Thyroid gland (tissue), 4 donors: ENCODE measurements at regions not wholly inside any gene's neighbourhood (a gene's known extent, or its start where the extent isn't known, plus 50 kb on each side); places are given as distances from the start of the nearest gene placed in this dataset.

Source experiments
- CTCF ChIP-seq, 6 experiments: fragments of 200-600 bp in 3 of 6; fragments of 450-650 bp in 3 of 6; sonication (generic) in 3 of 6; IDR thresholded peaks; one replicate each; pipeline ENCODE4 v1.5.1; 2016 to 2019; ENCODE audit warnings: antibody characterized with exemption in 6 of 6, mild to moderate bottlenecking in 2 of 6, inconsistent platforms in 1 of 6, moderate library complexity in 1 of 6
- POLR2A ChIP-seq, 2 donors: fragments of 450-650 bp; IDR thresholded peaks; one replicate each; pipeline ENCODE4 v1.6.1; 2017; ENCODE audit warnings: antibody characterized with exemption in 2 of 2, mild to moderate bottlenecking in 2 of 2, moderate library complexity in 1 of 2

- TF ChIP-seq POLR2A (IDR thresholded peaks at IDR 0.05) (no peak), CTCF (IDR thresholded peaks at IDR 0.05) (no peak)
Measured at GRCh38 chr21:24025101-24025500, 1582.2 kb downstream of the MRPL39 start.
